AG04449 (cell line): ENCODE measurements at regions not wholly inside any gene's neighbourhood (a gene's known extent, or its start where the extent isn't known, plus 50 kb on each side); places are given as distances from the start of the nearest gene placed in this dataset.
A peak's percentile ranks its signal among the peaks of the same experiment; 100 is the strongest.
"Not testable (repeated sequence)": the region's sequence is repeated elsewhere in the genome, so short reads cannot be mapped to it uniquely, and the experiment has no call there.

Source experiments
- CTCF ChIA-PET: fragments of 350-600 bp; formaldehyde crosslinking; extraction: SDS; loops from one replicate; lab custom pipeline; 2021; ENCODE audit warnings: antibody characterized with exemption; lab: Yijun Ruan, JAX
- POLR2A ChIA-PET: fragments of 400-600, 350-600 bp; formaldehyde crosslinking; extraction: SDS; loops from one replicate; lab custom pipeline; 2020; ENCODE audit warnings: antibody characterized with exemption, inconsistent platforms; lab: Yijun Ruan, JAX
- DNase-seq: peaks from one replicate; pipeline ENCODE4 v3.0.0-alpha.2; 2010; ENCODE audit warnings: low read depth, low spot score
- H3K4me3 ChIP-seq: 2 replicates; pipeline ENCODE4 v1.5.1; 2011; ENCODE audit warnings: low read depth, mild to moderate bottlenecking, control low read depth, low read length
- CTCF ChIP-seq: IDR thresholded peaks from one replicate; pipeline ENCODE4 v1.5.1; 2011; ENCODE audit warnings: mild to moderate bottlenecking, moderate library complexity, low read length, control low read depth, inconsistent platforms; ENCODE audit not compliant: insufficient read depth; ENCODE audit errors: missing control alignments

- no peak for TF ChIP-seq CTCF
- ChIA-PET CTCF (interaction anchor here (0.9 to 1.6 kb wide), 3 partner anchors 10 to 294 kb away, joined by 3 to 6 read pairs (median 3); no protein-coding TSS in a partner anchor), POLR2A (interaction anchor here (0.8 to 2.7 kb wide), 13 partner anchors 13 to 430 kb away, joined by 3 to 14 read pairs (median 3); no protein-coding TSS in a partner anchor)
- DNase-seq, result no peak
- peak overlapping the region; percentile 64 for H3K4me3 ChIP-seq
These were observed 82.6 kb upstream of the HMGA2 start for GRCh38 chr12:65741656-65742017.

GRCh38 chr12:65742018-65743010 is 82.0 kb upstream of the HMGA2 start:
- DNase-seq, result no peak
- TF ChIP-seq CTCF, result no peak
- POLR2A ChIA-PET, result interaction anchor here (0.8 to 2.7 kb wide), 13 partner anchors 14 to 376 kb away, joined by 3 to 14 read pairs (median 4); partner anchors contain the start of gene HMGA2
- peak overlapping the region; percentile 64 for H3K4me3 ChIP-seq
- CTCF ChIA-PET, result interaction anchor here (0.7 to 2.2 kb wide), 12 partner anchors 10 to 436 kb away, joined by 3 to 6 read pairs (median 3); no protein-coding TSS in a partner anchor

GRCh38 chr12:65744236-65744840 is 79.9 kb upstream of the HMGA2 start:
- POLR2A ChIA-PET, DNase-seq, H3K4me3 ChIP-seq: not testable (repeated sequence)
- CTCF ChIA-PET, result interaction anchor here (1.4 to 2.2 kb wide), 2 partner anchors 21 to 292 kb away, joined by 3 to 5 read pairs; no protein-coding TSS in a partner anchor

GRCh38 chr12:65747338-65747737 is 76.9 kb upstream of the HMGA2 start:
- DNase-seq, result no peak
- no peak for TF ChIP-seq CTCF
- CTCF ChIA-PET, result no interaction called here
- POLR2A ChIA-PET, result no interaction called here
- no peak overlapping the region for H3K4me3 ChIP-seq

DNA sequence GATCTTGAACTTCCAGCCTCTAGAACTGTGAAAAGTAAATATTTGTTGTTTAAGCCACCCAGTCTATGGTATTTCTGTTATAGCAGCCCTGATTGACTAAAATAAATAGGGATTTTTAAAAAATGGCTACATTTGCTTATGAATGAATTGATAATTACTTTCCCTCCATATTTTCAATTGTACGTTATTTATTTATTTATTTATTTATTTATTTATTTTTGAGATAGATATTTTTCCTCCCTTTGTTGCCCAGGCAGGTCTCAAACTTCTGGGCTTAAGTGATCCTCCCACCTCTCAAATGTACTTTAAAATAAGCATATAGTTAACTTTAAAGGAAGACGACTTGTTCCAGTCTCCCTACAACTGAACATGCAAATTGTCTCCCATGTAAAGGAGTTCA is 76.0 kb upstream of the HMGA2 start:
- no peak for TF ChIP-seq CTCF
- ChIA-PET POLR2A (no interaction called here), CTCF (no interaction called here)
- no peak overlapping the region for H3K4me3 ChIP-seq
- no peak for DNase-seq

GRCh38 chr12:65754290-65754689 is 70.0 kb upstream of the HMGA2 start:
- CTCF ChIA-PET, result interaction anchor here (0.7 kb wide), 1 partner anchor 12 kb away, joined by 3 read pairs; no protein-coding TSS in a partner anchor
- POLR2A ChIA-PET, result no interaction called here
- no peak for DNase-seq
- H3K4me3 ChIP-seq, result no peak overlapping the region
- TF ChIP-seq CTCF, result no peak
